B cell (primary cell): ENCODE measurements at regions not wholly inside any gene's neighbourhood (a gene's known extent, or its start where the extent isn't known, plus 50 kb on each side); places are given as distances from the start of the nearest gene placed in this dataset.

ENCODE experiments used
- ATAC-seq: fragments of 200-7000 bp; cut with Tn5 transposase; one replicate; pipeline ENCODE4 v1.10.0; 2021; ENCODE audit warnings: low read depth, mild to moderate bottlenecking, moderate number of reproducible peaks, moderate library complexity
- CTCF ChIA-PET: fragments of 350-600 bp; sonication (Branson Sonifier 250); formaldehyde crosslinking; loops from one replicate; lab custom pipeline; 2021; ENCODE audit warnings: antibody characterized with exemption, inconsistent platforms; lab: Charles Lee
- POLR2A ChIA-PET: fragments of 350-600 bp; sonication (Branson Sonifier 250); formaldehyde crosslinking; loops from one replicate; lab custom pipeline; 2021; ENCODE audit warnings: antibody characterized with exemption; lab: Charles Lee
- DNase-seq: peaks from one replicate; pipeline ENCODE4 v3.0.0; 2013
- H2AFZ ChIP-seq: 2 replicates; pipeline ENCODE4 v1.6.1; 2012; ENCODE audit warnings: mild to moderate bottlenecking, low read depth, low read length; ENCODE audit not compliant: insufficient read depth, poor library complexity, severe bottlenecking
- H3K27ac ChIP-seq, 2 donors: 1 replicate in 1 of 2; 2 replicates in 1 of 2; pipeline ENCODE4 v1.5.1; 2012 to 2013; ENCODE audit warnings: low read length in 2 of 2, mild to moderate bottlenecking in 2 of 2, moderate library complexity in 1 of 2
- H3K27me3 ChIP-seq, 4 experiments: fragments of 200-600 bp in 1 of 4; sonication (generic) in 1 of 4; replicated peaks in 1 of 4; 1 replicate in 2 of 4; 2 replicates in 2 of 4; pipeline versions ENCODE4 v1.6.1 to v1.7.0; 2013 to 2016; ENCODE audit warnings: low read length in 3 of 4, mild to moderate bottlenecking in 2 of 4, mixed read lengths in 1 of 4, moderate library complexity in 1 of 4; ENCODE audit not compliant: insufficient read depth in 4 of 4, control insufficient read depth in 3 of 4; ENCODE audit errors: control extremely low read depth in 1 of 4
- H3K36me3 ChIP-seq, 2 experiments: replicated peaks in 1 of 2; 1 replicate in 1 of 2; 2 replicates in 1 of 2; pipeline versions ENCODE4 v1.6.1 to v1.7.1; 2013; ENCODE audit warnings: low read length in 1 of 2; ENCODE audit not compliant: insufficient read depth in 2 of 2, control insufficient read depth in 1 of 2; ENCODE audit errors: control extremely low read depth in 1 of 2, extremely low read depth in 1 of 2
- H3K4me1 ChIP-seq, 2 donors: fragments of 200-600 bp in 1 of 2; sonication (generic) in 1 of 2; 1 replicate in 1 of 2; 2 replicates in 1 of 2; pipeline versions ENCODE4 v1.5.1 to v1.6.1; 2013 to 2017; ENCODE audit warnings: low read length in 2 of 2; ENCODE audit not compliant: control insufficient read depth in 2 of 2, insufficient read depth in 2 of 2
- H3K4me2 ChIP-seq: replicated peaks from 2 replicates; pipeline ENCODE3; 2012; ENCODE audit warnings: mild to moderate bottlenecking, low read depth, low read length; ENCODE audit not compliant: poor library complexity, severe bottlenecking
- H3K4me3 ChIP-seq, 5 experiments: fragments of 200-600 bp in 1 of 5; sonication (generic) in 1 of 5; 1 replicate in 3 of 5; 2 replicates in 2 of 5; pipeline versions ENCODE4 v1.5.1 to v1.7.0; 2011 to 2016; ENCODE audit warnings: low read length in 4 of 5, mild to moderate bottlenecking in 4 of 5, low read depth in 2 of 5, control low read depth in 1 of 5, moderate library complexity in 1 of 5; ENCODE audit not compliant: insufficient read depth in 1 of 5; ENCODE audit errors: control extremely low read depth in 1 of 5, extremely low read depth in 1 of 5
- H3K79me2 ChIP-seq: fragments of 200-600 bp; sonication (generic); one replicate; pipeline ENCODE4 v1.6.0; 2016; ENCODE audit warnings: low read length; ENCODE audit not compliant: control insufficient read depth, insufficient read depth
- H3K9ac ChIP-seq: fragments of 200-600 bp; sonication (generic); 2 replicates; pipeline ENCODE4 v1.6.1; 2017; ENCODE audit warnings: mild to moderate bottlenecking, low read length, moderate library complexity
- H3K9me3 ChIP-seq, 3 donors: one replicate each; pipeline versions ENCODE4 v1.6.1 to v1.7.1; 2013; ENCODE audit warnings: low read length in 2 of 3; ENCODE audit not compliant: control insufficient read depth in 2 of 3, insufficient read depth in 1 of 3; ENCODE audit errors: control extremely low read depth in 1 of 3
- H4K20me1 ChIP-seq: 2 replicates; pipeline ENCODE4 v1.6.0; 2012; ENCODE audit warnings: mild to moderate bottlenecking, low read length; ENCODE audit not compliant: insufficient read depth, control insufficient read depth, poor library complexity, severe bottlenecking
- H3K27ac Mint-ChIP-seq: one replicate; pipeline ENCODE4 v1.8.0; 2021; ENCODE audit warnings: mixed read lengths
- H3K27me3 Mint-ChIP-seq: one replicate; pipeline ENCODE4 v1.8.0; 2021; ENCODE audit warnings: mixed read lengths
- H3K4me1 Mint-ChIP-seq: one replicate; pipeline ENCODE4 v1.8.0; 2021; ENCODE audit warnings: mixed read lengths
- H3K4me3 Mint-ChIP-seq: one replicate; pipeline ENCODE4 v1.8.0; 2021; ENCODE audit warnings: mixed read lengths
- H3K9me3 Mint-ChIP-seq: one replicate; pipeline ENCODE4 v1.8.0; 2022; ENCODE audit warnings: mixed read lengths; ENCODE audit not compliant: insufficient read depth
- EZH2 ChIP-seq: IDR thresholded peaks from 2 replicates; pipeline ENCODE4 v1.6.1; 2012; ENCODE audit warnings: borderline replicate concordance, low read depth, mild to moderate bottlenecking, moderate library complexity, low read length; ENCODE audit not compliant: insufficient read depth, poor library complexity, severe bottlenecking
- WGBS: methylation state at CpG from one replicate; pipeline ENCODE4 v1.1.5; 2013; ENCODE audit warnings: missing lambda C conversion rate; ENCODE audit not compliant: insufficient coverage; 5-methylcytosine and 5-hydroxymethylcytosine counted together
- intact Hi-C: fragments of 100-400 bp; cut with micrococcal nuclease; formaldehyde crosslinking; loops from one replicate; pipeline ENCODE4 v1.10.0; 2022
- TF ChIP-seq, protein P1 (sequence below): fragments of 200-600 bp; IDR thresholded peaks from one replicate; pipeline ENCODE4 v1.8.0; 2022; ENCODE audit warnings: antibody characterized with exemption, mild to moderate bottlenecking

DNA sequence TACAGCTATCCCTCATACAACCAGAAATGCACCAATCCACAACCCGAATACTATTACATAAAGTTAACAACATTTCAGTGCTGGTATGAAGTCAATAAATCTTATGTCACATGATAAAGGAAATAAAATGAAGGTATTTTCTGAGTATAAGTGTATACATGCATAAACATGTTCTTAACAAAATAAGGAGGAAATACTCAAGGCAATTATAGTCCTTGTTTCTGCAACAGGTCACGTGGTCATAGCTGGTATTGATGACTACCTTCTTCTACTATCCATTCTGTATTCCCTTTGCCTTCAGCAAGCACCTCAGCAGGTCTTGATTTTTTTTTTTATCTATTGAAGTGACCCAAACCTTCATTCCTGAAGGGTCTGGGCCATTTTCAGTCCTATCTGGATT lies 675.6 kb downstream of the RPL10L start:
- no peaks in the 10 kb centered on the region for H3K4me1 Mint-ChIP-seq
- Histone ChIP-seq H3K36me3 (no peaks in the 10 kb centered on the region), H3K4me1 (no peaks in the 10 kb centered on the region), H3K27ac (no peak overlapping the region), H3K27me3 (no peaks in the 10 kb centered on the region), H3K9me3 (no peaks in the 10 kb centered on the region), H3K9ac (no peak overlapping the region), H3K79me2 (no peaks in the 10 kb centered on the region), H2AFZ (no peak overlapping the region), H3K4me3 (no peak overlapping the region), H4K20me1 (no peaks in the 10 kb centered on the region), H3K4me2 (no peak overlapping the region)
- no peak for DNase-seq
- no peaks in the 10 kb centered on the region for H3K27me3 Mint-ChIP-seq
- intact Hi-C loops = no loop called here
- H3K9me3 Mint-ChIP-seq = no peaks in the 10 kb centered on the region
- WGBS = no CpG with 5 or more reads among the region's 2 CpGs
- no peak overlapping the region for H3K27ac Mint-ChIP-seq
- ChIA-PET CTCF (no interaction called here), POLR2A (no interaction called here)
- ATAC-seq = no peak
- H3K4me3 Mint-ChIP-seq = no peak overlapping the region
- no peak for TF ChIP-seq EZH2
- TF ChIP-seq, protein P1, sequence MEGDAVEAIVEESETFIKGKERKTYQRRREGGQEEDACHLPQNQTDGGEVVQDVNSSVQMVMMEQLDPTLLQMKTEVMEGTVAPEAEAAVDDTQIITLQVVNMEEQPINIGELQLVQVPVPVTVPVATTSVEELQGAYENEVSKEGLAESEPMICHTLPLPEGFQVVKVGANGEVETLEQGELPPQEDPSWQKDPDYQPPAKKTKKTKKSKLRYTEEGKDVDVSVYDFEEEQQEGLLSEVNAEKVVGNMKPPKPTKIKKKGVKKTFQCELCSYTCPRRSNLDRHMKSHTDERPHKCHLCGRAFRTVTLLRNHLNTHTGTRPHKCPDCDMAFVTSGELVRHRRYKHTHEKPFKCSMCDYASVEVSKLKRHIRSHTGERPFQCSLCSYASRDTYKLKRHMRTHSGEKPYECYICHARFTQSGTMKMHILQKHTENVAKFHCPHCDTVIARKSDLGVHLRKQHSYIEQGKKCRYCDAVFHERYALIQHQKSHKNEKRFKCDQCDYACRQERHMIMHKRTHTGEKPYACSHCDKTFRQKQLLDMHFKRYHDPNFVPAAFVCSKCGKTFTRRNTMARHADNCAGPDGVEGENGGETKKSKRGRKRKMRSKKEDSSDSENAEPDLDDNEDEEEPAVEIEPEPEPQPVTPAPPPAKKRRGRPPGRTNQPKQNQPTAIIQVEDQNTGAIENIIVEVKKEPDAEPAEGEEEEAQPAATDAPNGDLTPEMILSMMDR = no peak

DNA sequence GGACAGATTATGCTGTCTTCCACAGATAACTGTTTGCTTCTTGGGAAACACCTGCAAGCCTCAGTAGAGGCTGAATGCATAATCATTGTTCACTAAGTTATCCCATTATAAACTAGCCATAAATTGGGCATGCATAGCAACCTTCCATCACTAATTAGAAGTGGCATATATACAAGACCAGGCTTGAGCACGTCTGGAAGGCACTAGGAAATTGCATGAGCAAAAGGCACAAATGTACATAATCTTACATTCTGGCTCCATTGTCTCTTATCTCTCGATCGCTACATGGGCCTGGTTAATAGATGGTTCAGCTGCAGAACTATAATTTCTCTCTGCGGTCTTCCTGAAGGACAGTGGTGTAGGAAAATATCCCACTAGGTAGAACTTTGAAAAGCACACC lies 679.2 kb downstream of the RPL10L start:
- H3K79me2 ChIP-seq = no peaks in the 10 kb centered on the region
- H3K27me3 ChIP-seq = no peaks in the 10 kb centered on the region
- no peak overlapping the region for H3K27ac ChIP-seq
- DNase-seq (no peak), ATAC-seq (no peak)
- POLR2A ChIA-PET = no interaction called here
- H3K9me3 Mint-ChIP-seq = no peaks in the 10 kb centered on the region
- H3K4me2 ChIP-seq = no peak overlapping the region
- H3K27me3 Mint-ChIP-seq = no peaks in the 10 kb centered on the region
- no peak overlapping the region for H3K9ac ChIP-seq
- no peaks in the 10 kb centered on the region for H3K36me3 ChIP-seq
- no peak overlapping the region for H3K4me3 Mint-ChIP-seq
- H3K9me3 ChIP-seq = no peaks in the 10 kb centered on the region
- H3K4me1 ChIP-seq = no peaks in the 10 kb centered on the region
- intact Hi-C loops = no loop called here
- no peak overlapping the region for H2AFZ ChIP-seq
- WGBS = 70% methylated on average over 1 of the region's 4 CpGs
- no peak for TF ChIP-seq EZH2
- TF ChIP-seq, protein P1 = no peak
- CTCF ChIA-PET = no interaction called here
- no peaks in the 10 kb centered on the region for H3K4me1 Mint-ChIP-seq
- no peaks in the 10 kb centered on the region for H4K20me1 ChIP-seq
- no peak overlapping the region for H3K4me3 ChIP-seq
- H3K27ac Mint-ChIP-seq = no peak overlapping the region
